B cell (primary cell): ENCODE measurements at regions not wholly inside any gene's neighbourhood (a gene's known extent, or its start where the extent isn't known, plus 50 kb on each side); places are given as distances from the start of the nearest gene placed in this dataset.

ENCODE experiments used
- ATAC-seq: fragments of 200-7000 bp; cut with Tn5 transposase; one replicate; pipeline ENCODE4 v1.10.0; 2021; ENCODE audit warnings: low read depth, mild to moderate bottlenecking, moderate number of reproducible peaks, moderate library complexity
- CTCF ChIA-PET: fragments of 350-600 bp; sonication (Branson Sonifier 250); formaldehyde crosslinking; loops from one replicate; lab custom pipeline; 2021; ENCODE audit warnings: antibody characterized with exemption, inconsistent platforms; lab: Charles Lee
- POLR2A ChIA-PET: fragments of 350-600 bp; sonication (Branson Sonifier 250); formaldehyde crosslinking; loops from one replicate; lab custom pipeline; 2021; ENCODE audit warnings: antibody characterized with exemption; lab: Charles Lee
- DNase-seq: peaks from one replicate; pipeline ENCODE4 v3.0.0; 2013
- H2AFZ ChIP-seq: 2 replicates; pipeline ENCODE4 v1.6.1; 2012; ENCODE audit warnings: mild to moderate bottlenecking, low read depth, low read length; ENCODE audit not compliant: insufficient read depth, poor library complexity, severe bottlenecking
- H3K27ac ChIP-seq, 2 donors: 1 replicate in 1 of 2; 2 replicates in 1 of 2; pipeline ENCODE4 v1.5.1; 2012 to 2013; ENCODE audit warnings: low read length in 2 of 2, mild to moderate bottlenecking in 2 of 2, moderate library complexity in 1 of 2
- H3K27me3 ChIP-seq, 4 experiments: fragments of 200-600 bp in 1 of 4; sonication (generic) in 1 of 4; replicated peaks in 1 of 4; 1 replicate in 2 of 4; 2 replicates in 2 of 4; pipeline versions ENCODE4 v1.6.1 to v1.7.0; 2013 to 2016; ENCODE audit warnings: low read length in 3 of 4, mild to moderate bottlenecking in 2 of 4, mixed read lengths in 1 of 4, moderate library complexity in 1 of 4; ENCODE audit not compliant: insufficient read depth in 4 of 4, control insufficient read depth in 3 of 4; ENCODE audit errors: control extremely low read depth in 1 of 4
- H3K36me3 ChIP-seq, 2 experiments: replicated peaks in 1 of 2; 1 replicate in 1 of 2; 2 replicates in 1 of 2; pipeline versions ENCODE4 v1.6.1 to v1.7.1; 2013; ENCODE audit warnings: low read length in 1 of 2; ENCODE audit not compliant: insufficient read depth in 2 of 2, control insufficient read depth in 1 of 2; ENCODE audit errors: control extremely low read depth in 1 of 2, extremely low read depth in 1 of 2
- H3K4me1 ChIP-seq, 2 donors: fragments of 200-600 bp in 1 of 2; sonication (generic) in 1 of 2; 1 replicate in 1 of 2; 2 replicates in 1 of 2; pipeline versions ENCODE4 v1.5.1 to v1.6.1; 2013 to 2017; ENCODE audit warnings: low read length in 2 of 2; ENCODE audit not compliant: control insufficient read depth in 2 of 2, insufficient read depth in 2 of 2
- H3K4me2 ChIP-seq: replicated peaks from 2 replicates; pipeline ENCODE3; 2012; ENCODE audit warnings: mild to moderate bottlenecking, low read depth, low read length; ENCODE audit not compliant: poor library complexity, severe bottlenecking
- H3K4me3 ChIP-seq, 5 experiments: fragments of 200-600 bp in 1 of 5; sonication (generic) in 1 of 5; 1 replicate in 3 of 5; 2 replicates in 2 of 5; pipeline versions ENCODE4 v1.5.1 to v1.7.0; 2011 to 2016; ENCODE audit warnings: low read length in 4 of 5, mild to moderate bottlenecking in 4 of 5, low read depth in 2 of 5, control low read depth in 1 of 5, moderate library complexity in 1 of 5; ENCODE audit not compliant: insufficient read depth in 1 of 5; ENCODE audit errors: control extremely low read depth in 1 of 5, extremely low read depth in 1 of 5
- H3K79me2 ChIP-seq: fragments of 200-600 bp; sonication (generic); one replicate; pipeline ENCODE4 v1.6.0; 2016; ENCODE audit warnings: low read length; ENCODE audit not compliant: control insufficient read depth, insufficient read depth
- H3K9ac ChIP-seq: fragments of 200-600 bp; sonication (generic); 2 replicates; pipeline ENCODE4 v1.6.1; 2017; ENCODE audit warnings: mild to moderate bottlenecking, low read length, moderate library complexity
- H3K9me3 ChIP-seq, 3 donors: one replicate each; pipeline versions ENCODE4 v1.6.1 to v1.7.1; 2013; ENCODE audit warnings: low read length in 2 of 3; ENCODE audit not compliant: control insufficient read depth in 2 of 3, insufficient read depth in 1 of 3; ENCODE audit errors: control extremely low read depth in 1 of 3
- H4K20me1 ChIP-seq: 2 replicates; pipeline ENCODE4 v1.6.0; 2012; ENCODE audit warnings: mild to moderate bottlenecking, low read length; ENCODE audit not compliant: insufficient read depth, control insufficient read depth, poor library complexity, severe bottlenecking
- H3K27ac Mint-ChIP-seq: one replicate; pipeline ENCODE4 v1.8.0; 2021; ENCODE audit warnings: mixed read lengths
- H3K27me3 Mint-ChIP-seq: one replicate; pipeline ENCODE4 v1.8.0; 2021; ENCODE audit warnings: mixed read lengths
- H3K4me1 Mint-ChIP-seq: one replicate; pipeline ENCODE4 v1.8.0; 2021; ENCODE audit warnings: mixed read lengths
- H3K4me3 Mint-ChIP-seq: one replicate; pipeline ENCODE4 v1.8.0; 2021; ENCODE audit warnings: mixed read lengths
- H3K9me3 Mint-ChIP-seq: one replicate; pipeline ENCODE4 v1.8.0; 2022; ENCODE audit warnings: mixed read lengths; ENCODE audit not compliant: insufficient read depth
- EZH2 ChIP-seq: IDR thresholded peaks from 2 replicates; pipeline ENCODE4 v1.6.1; 2012; ENCODE audit warnings: borderline replicate concordance, low read depth, mild to moderate bottlenecking, moderate library complexity, low read length; ENCODE audit not compliant: insufficient read depth, poor library complexity, severe bottlenecking
- WGBS: methylation state at CpG from one replicate; pipeline ENCODE4 v1.1.5; 2013; ENCODE audit warnings: missing lambda C conversion rate; ENCODE audit not compliant: insufficient coverage; 5-methylcytosine and 5-hydroxymethylcytosine counted together
- intact Hi-C: fragments of 100-400 bp; cut with micrococcal nuclease; formaldehyde crosslinking; loops from one replicate; pipeline ENCODE4 v1.10.0; 2022
- TF ChIP-seq, protein P1 (sequence below): fragments of 200-600 bp; IDR thresholded peaks from one replicate; pipeline ENCODE4 v1.8.0; 2022; ENCODE audit warnings: antibody characterized with exemption, mild to moderate bottlenecking

DNA sequence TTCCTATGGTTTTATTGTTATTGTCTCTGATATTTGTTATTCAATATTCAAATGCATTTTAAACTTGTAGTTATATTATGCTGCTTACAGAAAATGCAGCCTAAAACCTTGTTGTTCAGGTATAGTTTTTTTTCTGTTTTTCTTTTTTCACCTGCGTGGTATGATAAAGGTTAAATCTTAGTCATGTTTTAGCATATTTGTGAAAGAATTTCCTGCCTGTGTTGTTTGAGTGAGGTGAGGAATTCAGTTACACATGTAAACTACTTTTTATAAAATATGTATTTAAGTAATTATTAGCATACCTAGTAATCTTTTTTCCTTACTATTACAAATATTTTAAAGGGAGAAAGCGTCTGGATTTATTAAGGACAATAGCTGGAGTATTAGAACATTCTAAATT is 90.0 kb upstream of the NAALADL2 start:
- Mint-ChIP-seq H3K9me3 (no peaks in the 10 kb centered on the region), H3K27ac (no peak overlapping the region), H3K27me3 (no peaks in the 10 kb centered on the region), H3K4me3 (no peak overlapping the region), H3K4me1 (no peaks in the 10 kb centered on the region)
- Histone ChIP-seq H3K27ac (no peak overlapping the region), H3K4me2 (no peak overlapping the region), H3K4me1 (no peaks in the 10 kb centered on the region), H2AFZ (no peak overlapping the region), H4K20me1 (no peaks in the 10 kb centered on the region), H3K36me3 (no peaks in the 10 kb centered on the region), H3K9ac (no peak overlapping the region), H3K4me3 (no peak overlapping the region), H3K79me2 (no peaks in the 10 kb centered on the region), H3K27me3 (no peaks in the 10 kb centered on the region), H3K9me3 (no peaks in the 10 kb centered on the region)
- TF ChIP-seq EZH2: no peak
- TF ChIP-seq, protein P1, sequence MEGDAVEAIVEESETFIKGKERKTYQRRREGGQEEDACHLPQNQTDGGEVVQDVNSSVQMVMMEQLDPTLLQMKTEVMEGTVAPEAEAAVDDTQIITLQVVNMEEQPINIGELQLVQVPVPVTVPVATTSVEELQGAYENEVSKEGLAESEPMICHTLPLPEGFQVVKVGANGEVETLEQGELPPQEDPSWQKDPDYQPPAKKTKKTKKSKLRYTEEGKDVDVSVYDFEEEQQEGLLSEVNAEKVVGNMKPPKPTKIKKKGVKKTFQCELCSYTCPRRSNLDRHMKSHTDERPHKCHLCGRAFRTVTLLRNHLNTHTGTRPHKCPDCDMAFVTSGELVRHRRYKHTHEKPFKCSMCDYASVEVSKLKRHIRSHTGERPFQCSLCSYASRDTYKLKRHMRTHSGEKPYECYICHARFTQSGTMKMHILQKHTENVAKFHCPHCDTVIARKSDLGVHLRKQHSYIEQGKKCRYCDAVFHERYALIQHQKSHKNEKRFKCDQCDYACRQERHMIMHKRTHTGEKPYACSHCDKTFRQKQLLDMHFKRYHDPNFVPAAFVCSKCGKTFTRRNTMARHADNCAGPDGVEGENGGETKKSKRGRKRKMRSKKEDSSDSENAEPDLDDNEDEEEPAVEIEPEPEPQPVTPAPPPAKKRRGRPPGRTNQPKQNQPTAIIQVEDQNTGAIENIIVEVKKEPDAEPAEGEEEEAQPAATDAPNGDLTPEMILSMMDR: no peak
- ChIA-PET POLR2A (no interaction called here), CTCF (no interaction called here)
- intact Hi-C loops: no loop called here
- no CpG with 5 or more reads among the region's 2 CpGs for WGBS
- no peak for ATAC-seq
- no peak for DNase-seq

DNA sequence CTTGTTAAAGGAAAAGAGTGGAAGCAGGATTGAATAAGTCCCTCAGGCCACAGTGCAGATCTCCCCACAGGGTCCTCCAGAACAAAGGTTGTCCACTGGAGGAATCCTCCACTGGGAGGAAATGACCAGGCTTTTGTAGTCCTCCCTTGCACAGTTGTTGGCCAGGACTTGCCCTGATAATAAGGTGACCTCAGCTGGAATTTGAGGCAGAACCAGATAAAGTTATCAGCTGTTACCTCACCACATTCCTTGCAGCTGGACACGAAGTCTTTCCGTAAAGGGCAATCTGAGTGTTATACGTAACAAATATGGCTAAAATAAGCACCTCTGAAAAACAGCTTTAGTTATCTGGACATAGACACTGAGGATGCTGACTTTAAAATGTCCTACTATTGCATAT is 83.5 kb upstream of the NAALADL2 start:
- no peak for ATAC-seq
- no peaks in the 10 kb centered on the region for H3K36me3 ChIP-seq
- no peak overlapping the region for H3K9ac ChIP-seq
- no peaks in the 10 kb centered on the region for H4K20me1 ChIP-seq
- no peaks in the 10 kb centered on the region for H3K27me3 ChIP-seq
- no peak overlapping the region for H3K27ac Mint-ChIP-seq
- H3K4me1 ChIP-seq: no peaks in the 10 kb centered on the region
- no peak overlapping the region for H3K27ac ChIP-seq
- H3K4me3 Mint-ChIP-seq: no peak overlapping the region
- no peaks in the 10 kb centered on the region for H3K9me3 ChIP-seq
- H3K4me2 ChIP-seq: no peak overlapping the region
- no peaks in the 10 kb centered on the region for H3K79me2 ChIP-seq
- H3K27me3 Mint-ChIP-seq: no peaks in the 10 kb centered on the region
- no peak for TF ChIP-seq EZH2
- TF ChIP-seq, protein P1: no peak
- intact Hi-C loops: no loop called here
- H3K4me1 Mint-ChIP-seq: no peaks in the 10 kb centered on the region
- no peak overlapping the region for H3K4me3 ChIP-seq
- no peak for DNase-seq
- CTCF ChIA-PET: no interaction called here
- WGBS: 93% methylated on average over 2 of the region's 3 CpGs
- no peak overlapping the region for H2AFZ ChIP-seq
- peaks cover 7% of the 10 kb centered on the region for H3K9me3 Mint-ChIP-seq
- POLR2A ChIA-PET: no interaction called here
